GM23338 (cell line): ENCODE measurements at regions not wholly inside any gene's neighbourhood (a gene's known extent, or its start where the extent isn't known, plus 50 kb on each side); places are given as distances from the start of the nearest gene placed in this dataset.

Experiments used
- ATAC-seq: fragments of 200-7000 bp; cut with Tn5 transposase; 3 replicates; pipeline ENCODE4 v1.9.1; 2020
- DNase-seq: peaks from one replicate; pipeline ENCODE4 v3.0.0-alpha.2; 2015; ENCODE audit warnings: low spot score
- H2AFZ ChIP-seq: fragments of 200-600 bp; sonication (generic); 2 replicates; pipeline ENCODE4 v1.8.0; 2016; ENCODE audit warnings: antibody characterized with exemption, mild to moderate bottlenecking, moderate library complexity
- H3F3A ChIP-seq: fragments of 200-600 bp; sonication (generic); replicated peaks from 2 replicates; pipeline ENCODE4 v1.8.0; 2017; ENCODE audit warnings: antibody characterized with exemption, mixed run types, low read depth
- H3K27ac ChIP-seq: fragments of 200-600 bp; sonication (generic); 2 replicates; pipeline ENCODE4 v1.6.1; 2016; ENCODE audit warnings: low read depth
- H3K27me3 ChIP-seq: fragments of 200-600 bp; sonication (generic); 2 replicates; pipeline ENCODE4 v1.8.0; 2016; ENCODE audit warnings: mild to moderate bottlenecking, mixed run types, moderate library complexity; ENCODE audit not compliant: insufficient read depth
- H3K36me3 ChIP-seq: fragments of 200-600 bp; sonication (generic); 2 replicates; pipeline ENCODE4 v1.8.0; 2016; ENCODE audit warnings: mild to moderate bottlenecking; ENCODE audit not compliant: insufficient read depth
- H3K4me1 ChIP-seq: fragments of 200-600 bp; sonication (generic); 2 replicates; pipeline ENCODE4 v1.8.0; 2016; ENCODE audit warnings: mild to moderate bottlenecking, moderate library complexity; ENCODE audit not compliant: insufficient read depth
- H3K4me2 ChIP-seq: fragments of 200-600 bp; sonication (generic); 2 replicates; pipeline ENCODE4 v1.7.1; 2017; ENCODE audit warnings: mixed run types
- H3K4me3 ChIP-seq: fragments of 200-600 bp; sonication (generic); 2 replicates; pipeline ENCODE4 v1.6.1; 2016; ENCODE audit warnings: mixed run types
- H3K79me2 ChIP-seq: fragments of 200-600 bp; sonication (generic); replicated peaks from 2 replicates; pipeline ENCODE4 v1.8.0; 2017; ENCODE audit warnings: mild to moderate bottlenecking; ENCODE audit not compliant: insufficient read depth
- H3K9me2 ChIP-seq: fragments of 200-600 bp; sonication (generic); 2 replicates; pipeline ENCODE4 v1.8.0; 2017; ENCODE audit not compliant: insufficient read depth
- H4K20me1 ChIP-seq: fragments of 200-600 bp; sonication (generic); replicated peaks from 2 replicates; pipeline ENCODE4 v1.8.0; 2017; ENCODE audit warnings: mild to moderate bottlenecking; ENCODE audit not compliant: insufficient read depth
- H3K27ac Mint-ChIP-seq: 2 replicates; pipeline ENCODE4 v1.8.0; 2020; ENCODE audit warnings: inconsistent platforms, mild to moderate bottlenecking, moderate library complexity, mixed read lengths
- H3K27me3 Mint-ChIP-seq: 3 replicates; pipeline ENCODE4 v1.8.0; 2022; ENCODE audit warnings: low read depth, mild to moderate bottlenecking, moderate library complexity, mixed read lengths, inconsistent platforms; ENCODE audit not compliant: insufficient read depth, poor library complexity
- H3K36me3 Mint-ChIP-seq: 3 replicates; pipeline ENCODE4 v1.8.0; 2021; ENCODE audit warnings: low read depth, mild to moderate bottlenecking, inconsistent platforms, moderate library complexity, mixed read lengths
- H3K4me1 Mint-ChIP-seq: 3 replicates; pipeline ENCODE4 v1.8.0; 2020; ENCODE audit warnings: mild to moderate bottlenecking, inconsistent platforms, mixed read lengths
- H3K4me3 Mint-ChIP-seq: 3 replicates; pipeline ENCODE4 v1.8.0; 2021; ENCODE audit warnings: moderate library complexity, mild to moderate bottlenecking, inconsistent platforms, mixed read lengths
- H3K9me3 Mint-ChIP-seq: 3 replicates; pipeline ENCODE4 v1.8.0; 2020; ENCODE audit warnings: moderate library complexity, mild to moderate bottlenecking, inconsistent platforms, mixed read lengths
- CREB1 ChIP-seq: fragments of 250-450 bp; sonication (Bioruptor Pico); IDR thresholded peaks from 2 replicates; pipeline ENCODE4 v1.5.0; 2020; ENCODE audit warnings: low read depth, mild to moderate bottlenecking, moderate library complexity
- EZH2 ChIP-seq: fragments of 200-600 bp; sonication (generic); IDR thresholded peaks from one replicate; pipeline ENCODE4 v1.8.0; 2017; ENCODE audit warnings: antibody characterized with exemption, mild to moderate bottlenecking, low read depth; ENCODE audit not compliant: unreplicated experiment
- EZH2phosphoT487 ChIP-seq: fragments of 200-600 bp; sonication (generic); IDR thresholded peaks from one replicate; pipeline ENCODE4 v1.8.1; 2018; ENCODE audit warnings: antibody characterized with exemption; ENCODE audit not compliant: unreplicated experiment
- JUNB ChIP-seq: IDR thresholded peaks from one replicate; pipeline ENCODE4 v1.6.1; 2016; ENCODE audit warnings: antibody characterized with exemption; ENCODE audit not compliant: unreplicated experiment
- NANOG ChIP-seq: IDR thresholded peaks from 2 replicates; pipeline ENCODE4 v1.6.1; 2016; ENCODE audit warnings: antibody characterized with exemption, borderline replicate concordance
- POLR2AphosphoS5 ChIP-seq: IDR thresholded peaks from 2 replicates; pipeline ENCODE4 v1.6.1; 2016; ENCODE audit warnings: antibody characterized with exemption, low read depth
- STAT1 ChIP-seq: IDR thresholded peaks from one replicate; pipeline ENCODE4 v1.6.1; 2016; ENCODE audit warnings: antibody characterized with exemption; ENCODE audit not compliant: unreplicated experiment
- ZNF331 ChIP-seq: fragments of 250-450 bp; sonication (Bioruptor Pico); IDR thresholded peaks from 2 replicates; pipeline ENCODE4 v1.5.0; 2020; ENCODE audit warnings: low read depth, mild to moderate bottlenecking, moderate library complexity
- TF ChIP-seq, protein P1 (sequence below): IDR thresholded peaks from one replicate; pipeline ENCODE4 v1.6.1; 2018; ENCODE audit warnings: antibody characterized with exemption; ENCODE audit not compliant: unreplicated experiment
- TF ChIP-seq, protein P2 (sequence below), 2 experiments: fragments of 200-600 bp in 1 of 2; sonication (generic) in 1 of 2; conservative IDR thresholded peaks; 2 replicates each; pipeline versions ENCODE4 v1.5.1 to v1.6.1; 2016 to 2017; ENCODE audit warnings: antibody characterized with exemption in 2 of 2, low read depth in 2 of 2, mild to moderate bottlenecking in 2 of 2, moderate library complexity in 1 of 2

DNA sequence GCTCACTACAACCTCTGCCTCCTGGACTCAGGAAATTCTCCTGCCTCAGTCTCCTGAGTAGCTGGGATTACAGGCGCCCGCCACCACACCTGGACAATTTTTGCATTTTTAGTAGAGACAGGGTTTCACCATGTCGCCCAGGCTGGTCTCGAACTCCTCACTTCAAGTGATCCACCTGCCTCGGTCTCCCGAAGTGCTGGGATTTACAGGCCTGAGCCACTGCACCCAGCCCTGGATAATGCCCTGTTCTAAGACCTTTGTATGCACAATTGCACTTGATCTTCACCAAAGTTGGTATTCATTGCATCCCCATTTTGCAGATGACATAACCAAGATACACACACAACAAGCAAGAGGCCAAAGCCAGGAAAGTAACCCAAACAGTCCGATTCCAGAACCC is 97.7 kb upstream of the CARD11 start:
- no peak overlapping the region for H3K27ac Mint-ChIP-seq
- Histone ChIP-seq H3K9me2 (0 out of 2 replicates have a peak, but pooled peaks cover 3% of the 10 kb centered on the region), H4K20me1 (no peaks in the 10 kb centered on the region), H3K27me3 (no peaks in the 10 kb centered on the region), H3K36me3 (no peaks in the 10 kb centered on the region), H3K4me3 (no peak overlapping the region), H2AFZ (no peak overlapping the region), H3K79me2 (no peaks in the 10 kb centered on the region), H3K4me1 (peaks cover 7% of the 10 kb centered on the region), H3K4me2 (no peak overlapping the region), H3K27ac (no peak overlapping the region), H3F3A (no peaks in the 10 kb centered on the region)
- H3K4me3 Mint-ChIP-seq = no peak overlapping the region
- H3K27me3 Mint-ChIP-seq = peaks cover 14% of the 10 kb centered on the region
- TF ChIP-seq EZH2 (no peak), POLR2AphosphoS5 (no peak), CREB1 (CRISPR knock-in tag) (no peak)
- no peak for ATAC-seq
- H3K36me3 Mint-ChIP-seq = no peaks in the 10 kb centered on the region
- H3K4me1 Mint-ChIP-seq = peaks cover 8% of the 10 kb centered on the region
- no peak for DNase-seq
- H3K9me3 Mint-ChIP-seq = no peaks in the 10 kb centered on the region

DNA sequence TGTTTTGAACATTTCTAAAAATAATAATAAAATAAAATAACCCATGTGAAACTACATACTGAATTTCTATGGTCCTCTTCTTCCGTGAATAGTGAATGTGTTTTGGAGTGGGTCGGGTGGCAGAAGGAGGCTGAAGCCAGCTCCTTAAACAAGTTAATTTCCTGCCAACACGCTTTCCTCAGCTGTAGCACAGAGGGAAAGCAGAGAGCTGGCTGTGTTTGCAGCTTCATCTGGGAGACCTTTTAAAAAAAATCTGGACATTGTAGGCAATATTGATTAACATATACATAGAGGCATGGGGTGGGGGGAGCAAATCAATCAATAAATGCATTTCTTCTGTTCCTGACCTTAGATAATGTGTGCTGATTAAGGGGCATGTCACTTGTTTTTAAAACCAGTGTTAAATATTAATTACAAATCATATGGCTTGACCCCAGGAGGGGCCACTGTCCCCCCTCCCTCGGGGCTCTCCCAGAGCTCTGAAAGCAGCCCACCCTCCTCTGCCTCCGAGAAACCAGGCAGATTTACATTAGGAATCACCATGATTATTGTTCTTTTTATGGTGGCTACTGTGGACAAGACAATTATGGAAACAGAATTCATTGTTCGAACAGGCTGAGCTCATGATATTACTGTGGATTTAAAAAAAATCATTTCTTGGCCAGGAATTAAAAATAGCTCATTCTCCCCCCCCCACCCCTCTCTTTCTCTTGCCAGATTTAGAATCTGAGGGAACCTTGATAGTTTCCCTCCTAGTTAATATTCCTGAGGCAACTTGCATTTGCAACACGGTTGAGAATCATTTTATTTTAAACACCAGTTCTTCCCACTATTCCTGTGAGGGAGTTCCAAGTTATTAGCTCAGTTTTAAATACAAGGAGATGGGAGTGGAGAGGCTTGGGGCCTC is 100.5 kb upstream of the CARD11 start:
- Histone ChIP-seq H4K20me1 (no peaks in the 10 kb centered on the region), H3F3A (no peaks in the 10 kb centered on the region), H3K9me2 (no peaks in the 10 kb centered on the region), H3K4me1 (peaks cover 2% of the 10 kb centered on the region), H3K27ac (no peak overlapping the region), H3K4me3 (no peak overlapping the region), H3K27me3 (no peaks in the 10 kb centered on the region), H3K4me2 (no peak overlapping the region), H2AFZ (no peak overlapping the region), H3K79me2 (no peaks in the 10 kb centered on the region), H3K36me3 (no peaks in the 10 kb centered on the region)
- H3K36me3 Mint-ChIP-seq = no peaks in the 10 kb centered on the region
- ATAC-seq = no peak
- no peak for DNase-seq
- 0 out of 2 replicates have a peak overlapping the region, but pooled peaks have one; percentile 35 for H3K27ac Mint-ChIP-seq
- H3K9me3 Mint-ChIP-seq = no peaks in the 10 kb centered on the region
- peaks cover 2% of the 10 kb centered on the region for H3K4me1 Mint-ChIP-seq
- H3K4me3 Mint-ChIP-seq = no peak overlapping the region
- peaks cover 11% of the 10 kb centered on the region for H3K27me3 Mint-ChIP-seq
- TF ChIP-seq, protein P1, sequence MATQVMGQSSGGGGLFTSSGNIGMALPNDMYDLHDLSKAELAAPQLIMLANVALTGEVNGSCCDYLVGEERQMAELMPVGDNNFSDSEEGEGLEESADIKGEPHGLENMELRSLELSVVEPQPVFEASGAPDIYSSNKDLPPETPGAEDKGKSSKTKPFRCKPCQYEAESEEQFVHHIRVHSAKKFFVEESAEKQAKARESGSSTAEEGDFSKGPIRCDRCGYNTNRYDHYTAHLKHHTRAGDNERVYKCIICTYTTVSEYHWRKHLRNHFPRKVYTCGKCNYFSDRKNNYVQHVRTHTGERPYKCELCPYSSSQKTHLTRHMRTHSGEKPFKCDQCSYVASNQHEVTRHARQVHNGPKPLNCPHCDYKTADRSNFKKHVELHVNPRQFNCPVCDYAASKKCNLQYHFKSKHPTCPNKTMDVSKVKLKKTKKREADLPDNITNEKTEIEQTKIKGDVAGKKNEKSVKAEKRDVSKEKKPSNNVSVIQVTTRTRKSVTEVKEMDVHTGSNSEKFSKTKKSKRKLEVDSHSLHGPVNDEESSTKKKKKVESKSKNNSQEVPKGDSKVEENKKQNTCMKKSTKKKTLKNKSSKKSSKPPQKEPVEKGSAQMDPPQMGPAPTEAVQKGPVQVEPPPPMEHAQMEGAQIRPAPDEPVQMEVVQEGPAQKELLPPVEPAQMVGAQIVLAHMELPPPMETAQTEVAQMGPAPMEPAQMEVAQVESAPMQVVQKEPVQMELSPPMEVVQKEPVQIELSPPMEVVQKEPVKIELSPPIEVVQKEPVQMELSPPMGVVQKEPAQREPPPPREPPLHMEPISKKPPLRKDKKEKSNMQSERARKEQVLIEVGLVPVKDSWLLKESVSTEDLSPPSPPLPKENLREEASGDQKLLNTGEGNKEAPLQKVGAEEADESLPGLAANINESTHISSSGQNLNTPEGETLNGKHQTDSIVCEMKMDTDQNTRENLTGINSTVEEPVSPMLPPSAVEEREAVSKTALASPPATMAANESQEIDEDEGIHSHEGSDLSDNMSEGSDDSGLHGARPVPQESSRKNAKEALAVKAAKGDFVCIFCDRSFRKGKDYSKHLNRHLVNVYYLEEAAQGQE = no peak
- TF ChIP-seq STAT1 (no peak), POLR2AphosphoS5 (no peak), JUNB (no peak), ZNF331 (CRISPR knock-in tag) (no peak), EZH2phosphoT487 (no peak), EZH2 (no peak), NANOG (no peak)
- TF ChIP-seq, protein P2, sequence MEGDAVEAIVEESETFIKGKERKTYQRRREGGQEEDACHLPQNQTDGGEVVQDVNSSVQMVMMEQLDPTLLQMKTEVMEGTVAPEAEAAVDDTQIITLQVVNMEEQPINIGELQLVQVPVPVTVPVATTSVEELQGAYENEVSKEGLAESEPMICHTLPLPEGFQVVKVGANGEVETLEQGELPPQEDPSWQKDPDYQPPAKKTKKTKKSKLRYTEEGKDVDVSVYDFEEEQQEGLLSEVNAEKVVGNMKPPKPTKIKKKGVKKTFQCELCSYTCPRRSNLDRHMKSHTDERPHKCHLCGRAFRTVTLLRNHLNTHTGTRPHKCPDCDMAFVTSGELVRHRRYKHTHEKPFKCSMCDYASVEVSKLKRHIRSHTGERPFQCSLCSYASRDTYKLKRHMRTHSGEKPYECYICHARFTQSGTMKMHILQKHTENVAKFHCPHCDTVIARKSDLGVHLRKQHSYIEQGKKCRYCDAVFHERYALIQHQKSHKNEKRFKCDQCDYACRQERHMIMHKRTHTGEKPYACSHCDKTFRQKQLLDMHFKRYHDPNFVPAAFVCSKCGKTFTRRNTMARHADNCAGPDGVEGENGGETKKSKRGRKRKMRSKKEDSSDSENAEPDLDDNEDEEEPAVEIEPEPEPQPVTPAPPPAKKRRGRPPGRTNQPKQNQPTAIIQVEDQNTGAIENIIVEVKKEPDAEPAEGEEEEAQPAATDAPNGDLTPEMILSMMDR (conservative IDR thresholded peaks at IDR 0.05; ENCODE audit: low read depth in 2 of 2) = no peak
